ENCODE measurements at regions not wholly inside any gene's neighbourhood (a gene's known extent, or its start where the extent isn't known, plus 50 kb on each side); places are given as distances from the start of the nearest gene placed in this dataset.

DNA sequence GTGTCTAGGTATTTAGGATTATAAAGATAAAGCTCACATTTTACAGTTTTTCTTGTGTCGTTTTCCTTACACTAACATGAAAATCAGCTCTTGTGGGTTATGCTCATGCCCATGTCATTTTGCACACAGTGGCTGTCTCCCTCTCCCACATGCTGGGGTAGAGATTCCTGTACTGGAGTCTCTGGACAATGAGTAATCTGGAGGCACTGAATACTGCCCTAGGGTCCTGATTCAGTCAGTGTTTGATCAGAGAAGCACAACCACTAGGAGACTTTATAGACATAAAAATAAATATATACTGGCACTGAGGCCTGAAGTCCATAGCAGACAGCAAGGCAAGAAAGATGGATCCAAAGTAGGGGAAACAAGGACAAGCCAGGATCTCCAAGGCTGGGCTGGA is 1008.8 kb downstream of the KCNMA1 start:
- Mint-ChIP-seq H3K4me1 (ENCODE audit: low read depth, unreplicated experiment) (no peaks in the 10 kb centered on the region), H3K36me3 (ENCODE audit: insufficient read depth, unreplicated experiment) (no peaks in the 10 kb centered on the region), H3K27me3 (ENCODE audit: insufficient read depth, unreplicated experiment) (peaks cover 3% of the 10 kb centered on the region), H3K27ac (ENCODE audit: unreplicated experiment) (no peak overlapping the region), H3K4me3 (ENCODE audit: unreplicated experiment) (no peak overlapping the region), H3K9me3 (ENCODE audit: unreplicated experiment) (no peaks in the 10 kb centered on the region)
- POLR2A ChIA-PET: no interaction called here
- CTCF ChIA-PET: no interaction called here
- DNase-seq: no peak
- intact Hi-C loops (cut with micrococcal nuclease; ENCODE audit: unreplicated experiment): no loop called here
- BruUV-seq (replicated peaks): no TSS peak
- Histone ChIP-seq H3K9me3 (no peaks in the 10 kb centered on the region), H3K4me1 (no peaks in the 10 kb centered on the region), H3K36me3 (ENCODE audit: control insufficient read depth, insufficient read depth, low read length) (no peaks in the 10 kb centered on the region), H3K27me3 (replicated peaks; ENCODE audit: control insufficient read depth, insufficient read depth, low read length) (no peaks in the 10 kb centered on the region), H3K4me3 (ENCODE audit: low read depth, low read length) (no peak overlapping the region)
- TF ChIP-seq, protein P1, sequence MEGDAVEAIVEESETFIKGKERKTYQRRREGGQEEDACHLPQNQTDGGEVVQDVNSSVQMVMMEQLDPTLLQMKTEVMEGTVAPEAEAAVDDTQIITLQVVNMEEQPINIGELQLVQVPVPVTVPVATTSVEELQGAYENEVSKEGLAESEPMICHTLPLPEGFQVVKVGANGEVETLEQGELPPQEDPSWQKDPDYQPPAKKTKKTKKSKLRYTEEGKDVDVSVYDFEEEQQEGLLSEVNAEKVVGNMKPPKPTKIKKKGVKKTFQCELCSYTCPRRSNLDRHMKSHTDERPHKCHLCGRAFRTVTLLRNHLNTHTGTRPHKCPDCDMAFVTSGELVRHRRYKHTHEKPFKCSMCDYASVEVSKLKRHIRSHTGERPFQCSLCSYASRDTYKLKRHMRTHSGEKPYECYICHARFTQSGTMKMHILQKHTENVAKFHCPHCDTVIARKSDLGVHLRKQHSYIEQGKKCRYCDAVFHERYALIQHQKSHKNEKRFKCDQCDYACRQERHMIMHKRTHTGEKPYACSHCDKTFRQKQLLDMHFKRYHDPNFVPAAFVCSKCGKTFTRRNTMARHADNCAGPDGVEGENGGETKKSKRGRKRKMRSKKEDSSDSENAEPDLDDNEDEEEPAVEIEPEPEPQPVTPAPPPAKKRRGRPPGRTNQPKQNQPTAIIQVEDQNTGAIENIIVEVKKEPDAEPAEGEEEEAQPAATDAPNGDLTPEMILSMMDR (IDR thresholded peaks at IDR 0.05; ENCODE audit: insufficient read depth in 1 of 2, low read depth in 1 of 2, low read length in 1 of 2, severe bottlenecking in 1 of 2, unreplicated experiment in 1 of 2): no peak

DNA sequence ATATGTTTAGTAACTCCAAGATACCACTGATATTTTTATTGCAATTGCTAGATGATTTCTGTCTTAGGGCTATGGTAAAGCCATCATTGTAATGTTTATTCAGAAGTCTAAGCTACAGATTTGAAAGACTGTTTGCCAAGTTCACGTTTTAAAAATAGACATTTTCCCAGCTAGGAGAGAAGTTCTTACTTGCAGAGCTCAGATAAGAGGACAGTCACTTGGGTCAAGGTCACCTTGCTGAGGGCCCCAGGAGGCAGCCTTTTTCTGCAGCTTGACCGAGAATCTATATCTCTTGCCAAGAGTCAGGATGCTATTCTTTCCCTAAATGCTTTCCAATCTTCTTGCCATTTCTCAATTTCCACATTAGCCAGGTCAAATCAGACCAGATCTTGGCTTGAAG is 1011.2 kb downstream of the KCNMA1 start:
- ChIA-PET POLR2A (no interaction called here), CTCF (no interaction called here)
- TF ChIP-seq, protein P1 (IDR thresholded peaks at IDR 0.05; ENCODE audit: insufficient read depth in 1 of 2, low read depth in 1 of 2, low read length in 1 of 2, severe bottlenecking in 1 of 2, unreplicated experiment in 1 of 2): no peak
- Mint-ChIP-seq H3K4me3 (ENCODE audit: unreplicated experiment) (no peak overlapping the region), H3K4me1 (ENCODE audit: low read depth, unreplicated experiment) (no peaks in the 10 kb centered on the region), H3K27ac (ENCODE audit: unreplicated experiment) (no peak overlapping the region), H3K36me3 (ENCODE audit: insufficient read depth, unreplicated experiment) (no peaks in the 10 kb centered on the region), H3K27me3 (ENCODE audit: insufficient read depth, unreplicated experiment) (peaks cover 3% of the 10 kb centered on the region), H3K9me3 (ENCODE audit: unreplicated experiment) (no peaks in the 10 kb centered on the region)
- Histone ChIP-seq H3K27me3 (replicated peaks; ENCODE audit: control insufficient read depth, insufficient read depth, low read length) (no peaks in the 10 kb centered on the region), H3K4me3 (ENCODE audit: low read depth, low read length) (no peak overlapping the region), H3K4me1 (no peaks in the 10 kb centered on the region), H3K9me3 (no peaks in the 10 kb centered on the region), H3K36me3 (ENCODE audit: control insufficient read depth, insufficient read depth, low read length) (no peaks in the 10 kb centered on the region)
- intact Hi-C loops (cut with micrococcal nuclease; ENCODE audit: unreplicated experiment): no loop called here
- BruUV-seq (replicated peaks): no TSS peak
- no peak for DNase-seq

DNA sequence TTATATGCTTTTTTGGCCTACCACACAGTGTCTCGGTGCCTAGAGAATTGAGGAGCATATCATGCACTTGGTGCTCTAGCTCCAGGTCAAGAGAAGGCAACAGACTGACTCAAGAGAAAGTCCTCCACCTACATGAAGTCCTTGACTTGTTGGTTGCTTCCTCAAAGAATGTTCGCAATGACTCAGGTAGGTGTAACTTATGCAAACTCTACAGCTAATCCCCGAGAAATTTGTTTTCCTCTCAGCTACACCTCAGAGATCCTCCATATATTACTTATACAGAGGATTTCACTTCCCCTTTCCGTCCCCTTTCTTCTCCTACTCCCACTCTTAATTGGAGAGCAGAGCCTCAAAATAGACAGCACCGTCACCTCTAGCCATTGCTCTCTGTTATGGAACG is 1013.1 kb downstream of the KCNMA1 start:
- Mint-ChIP-seq H3K4me3 (ENCODE audit: unreplicated experiment) (no peak overlapping the region), H3K27me3 (ENCODE audit: insufficient read depth, unreplicated experiment) (peaks cover 3% of the 10 kb centered on the region), H3K9me3 (ENCODE audit: unreplicated experiment) (peaks cover 12% of the 10 kb centered on the region), H3K27ac (ENCODE audit: unreplicated experiment) (no peak overlapping the region), H3K4me1 (ENCODE audit: low read depth, unreplicated experiment) (no peaks in the 10 kb centered on the region), H3K36me3 (ENCODE audit: insufficient read depth, unreplicated experiment) (no peaks in the 10 kb centered on the region)
- Histone ChIP-seq H3K4me3 (ENCODE audit: low read depth, low read length) (no peak overlapping the region), H3K4me1 (no peaks in the 10 kb centered on the region), H3K36me3 (ENCODE audit: control insufficient read depth, insufficient read depth, low read length) (no peaks in the 10 kb centered on the region), H3K9me3 (no peaks in the 10 kb centered on the region; the same call in 1 of the 2 replicates), H3K27me3 (replicated peaks; ENCODE audit: control insufficient read depth, insufficient read depth, low read length) (no peaks in the 10 kb centered on the region)
- ChIA-PET CTCF (no interaction called here), POLR2A (no interaction called here)
- TF ChIP-seq, protein P1 (IDR thresholded peaks at IDR 0.05; ENCODE audit: insufficient read depth in 1 of 2, low read depth in 1 of 2, low read length in 1 of 2, severe bottlenecking in 1 of 2, unreplicated experiment in 1 of 2): no peak
- no peak for DNase-seq
- BruUV-seq (replicated peaks): no TSS peak
- intact Hi-C loops (cut with micrococcal nuclease; ENCODE audit: unreplicated experiment): no loop called here

Data from Caco-2 (cell line).